ENCODE measurements at regions not wholly inside any gene's neighbourhood (a gene's known extent, or its start where the extent isn't known, plus 50 kb on each side); places are given as distances from the start of the nearest gene placed in this dataset.
"Not testable (repeated sequence)": the region's sequence is repeated elsewhere in the genome, so short reads cannot be mapped to it uniquely, and the experiment has no call there.

DNA sequence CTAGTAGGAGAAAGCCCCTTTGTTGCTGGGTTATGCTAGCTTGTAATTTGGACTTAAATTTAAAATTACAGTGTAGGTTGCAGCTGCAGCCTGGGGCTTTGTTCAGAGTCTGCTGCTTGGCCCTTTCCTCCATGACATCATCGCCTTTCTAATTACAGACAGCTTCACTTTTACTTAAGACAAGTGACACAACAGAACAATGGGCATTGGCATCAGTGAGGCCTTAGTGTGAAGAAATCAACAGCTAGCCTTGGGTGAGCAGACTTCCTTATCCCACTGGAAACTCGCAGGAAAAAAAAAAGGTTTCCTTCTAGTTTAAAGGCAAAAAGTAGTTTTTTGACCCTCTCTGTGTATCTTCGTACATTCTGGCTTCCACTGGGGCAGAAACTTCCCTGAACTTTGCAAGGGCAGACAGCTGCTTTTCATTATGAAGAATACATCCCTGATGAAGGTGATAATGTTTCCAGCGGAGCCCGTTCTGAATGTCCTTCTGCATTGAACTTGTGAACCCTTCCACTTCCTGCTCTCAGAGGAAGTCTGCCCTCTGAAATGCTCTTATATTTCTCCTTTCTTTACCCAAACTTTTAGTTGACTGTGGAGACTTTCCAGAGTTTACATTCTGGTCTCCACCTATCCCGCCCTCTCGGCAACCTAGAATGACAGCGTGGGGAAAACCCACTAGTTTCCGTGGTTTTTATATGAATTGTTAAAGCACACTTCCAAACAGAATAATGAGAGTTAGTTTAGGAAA, 123.2 kb upstream of the FAM9C start:
- no peak for FAIRE-seq

GRCh38 chrX:13165266-13166189, 121.1 kb upstream of the FAM9C start:
- no peak for TF ChIP-seq CTCF (IDR thresholded peaks at IDR 0.05; ENCODE audit: insufficient read depth, missing control alignments)
- FAIRE-seq (no peak), DNase-seq (ENCODE audit: insufficient read length, low spot score) (no peak)

More for the DNA sequence above, 123.2 kb upstream of the FAM9C start:
- no peak for DNase-seq (ENCODE audit: insufficient read length, low spot score)
- TF ChIP-seq CTCF (IDR thresholded peaks at IDR 0.05; ENCODE audit: insufficient read depth, missing control alignments) = no peak

- no peak for TF ChIP-seq CTCF (IDR thresholded peaks at IDR 0.05; ENCODE audit: insufficient read depth, missing control alignments)
- DNase-seq (ENCODE audit: insufficient read length, low spot score) = no peak
- FAIRE-seq = no peak
These were observed 120.2 kb upstream of the FAM9C start for GRCh38 chrX:13164611-13165010.

DNA sequence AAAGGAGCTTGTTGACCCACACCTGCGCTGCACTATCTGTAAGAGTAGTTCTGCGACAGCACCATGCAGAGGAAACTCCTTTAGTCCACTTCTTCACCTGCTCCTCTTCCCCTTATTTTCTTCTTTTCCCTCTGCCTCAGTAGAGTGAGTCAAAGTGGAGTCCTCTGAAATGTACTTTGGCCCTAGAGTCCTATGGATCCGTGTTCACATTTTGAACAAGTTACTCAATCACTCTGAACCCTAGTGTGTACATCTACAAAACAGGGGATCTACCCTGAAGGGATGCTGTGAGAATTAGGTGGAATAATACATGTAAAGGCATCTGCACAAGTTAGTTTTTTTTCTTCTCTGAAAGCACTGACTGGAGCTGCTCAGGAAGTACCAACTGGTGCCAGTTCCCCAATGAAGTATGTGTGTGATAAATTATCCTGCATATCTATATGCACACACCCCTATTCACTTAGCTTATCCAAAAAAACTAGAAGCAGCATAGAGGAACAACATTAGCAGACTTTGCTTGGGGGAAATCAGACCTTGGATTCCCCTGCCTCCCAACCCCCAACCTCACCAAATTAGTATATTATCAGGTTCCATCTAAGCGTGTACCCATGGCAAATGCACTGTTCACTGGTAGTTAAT, 118.5 kb upstream of the FAM9C start:
- no peak for TF ChIP-seq CTCF (IDR thresholded peaks at IDR 0.05; ENCODE audit: insufficient read depth, missing control alignments)
- DNase-seq (ENCODE audit: insufficient read length, low spot score) = no peak
- no peak for FAIRE-seq

- FAIRE-seq = no peak
- TF ChIP-seq CTCF (IDR thresholded peaks at IDR 0.05; ENCODE audit: insufficient read depth, missing control alignments) = no peak
- no peak for DNase-seq (ENCODE audit: insufficient read length, low spot score)
These were observed 115.5 kb upstream of the FAM9C start for GRCh38 chrX:13159886-13160285.

DNA sequence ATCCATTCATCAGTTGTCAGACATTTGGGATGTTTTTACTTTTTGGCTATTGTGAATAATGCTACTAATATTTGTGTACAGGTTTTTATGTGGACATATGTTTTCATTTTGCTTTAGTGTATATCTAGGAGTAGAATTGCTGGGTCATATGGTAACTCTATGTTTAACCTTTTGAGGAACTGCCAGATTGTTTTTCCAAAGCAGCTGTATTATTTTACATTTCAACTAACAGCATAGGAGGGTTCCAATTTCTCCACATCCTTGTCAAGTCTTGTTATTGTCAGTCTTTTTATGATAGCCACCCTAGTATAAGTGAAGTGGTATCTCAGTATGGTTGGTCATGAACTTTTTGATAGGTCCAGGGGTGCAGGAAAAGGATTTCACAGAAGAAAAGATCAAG, 114.5 kb upstream of the FAM9C start:
- no peak for TF ChIP-seq CTCF (IDR thresholded peaks at IDR 0.05; ENCODE audit: insufficient read depth, missing control alignments)
- no peak for DNase-seq (ENCODE audit: insufficient read length, low spot score)

GRCh38 chrX:13155550-13155949, 111.1 kb upstream of the FAM9C start:
- FAIRE-seq; DNase-seq (ENCODE audit: insufficient read length, low spot score): not testable (repeated sequence)

More for the DNA sequence above, 114.5 kb upstream of the FAM9C start:
- no peak for FAIRE-seq
